GM23338 (cell line): ENCODE measurements at regions not wholly inside any gene's neighbourhood (a gene's known extent, or its start where the extent isn't known, plus 50 kb on each side); places are given as distances from the start of the nearest gene placed in this dataset.

Experiments
- ATAC-seq: fragments of 200-7000 bp; cut with Tn5 transposase; 3 replicates; pipeline ENCODE4 v1.9.1; 2020
- DNase-seq: peaks from one replicate; pipeline ENCODE4 v3.0.0-alpha.2; 2015; ENCODE audit warnings: low spot score
- H2AFZ ChIP-seq: fragments of 200-600 bp; sonication (generic); 2 replicates; pipeline ENCODE4 v1.8.0; 2016; ENCODE audit warnings: antibody characterized with exemption, mild to moderate bottlenecking, moderate library complexity
- H3F3A ChIP-seq: fragments of 200-600 bp; sonication (generic); replicated peaks from 2 replicates; pipeline ENCODE4 v1.8.0; 2017; ENCODE audit warnings: antibody characterized with exemption, mixed run types, low read depth
- H3K27ac ChIP-seq: fragments of 200-600 bp; sonication (generic); 2 replicates; pipeline ENCODE4 v1.6.1; 2016; ENCODE audit warnings: low read depth
- H3K27me3 ChIP-seq: fragments of 200-600 bp; sonication (generic); 2 replicates; pipeline ENCODE4 v1.8.0; 2016; ENCODE audit warnings: mild to moderate bottlenecking, mixed run types, moderate library complexity; ENCODE audit not compliant: insufficient read depth
- H3K36me3 ChIP-seq: fragments of 200-600 bp; sonication (generic); 2 replicates; pipeline ENCODE4 v1.8.0; 2016; ENCODE audit warnings: mild to moderate bottlenecking; ENCODE audit not compliant: insufficient read depth
- H3K4me1 ChIP-seq: fragments of 200-600 bp; sonication (generic); 2 replicates; pipeline ENCODE4 v1.8.0; 2016; ENCODE audit warnings: mild to moderate bottlenecking, moderate library complexity; ENCODE audit not compliant: insufficient read depth
- H3K4me2 ChIP-seq: fragments of 200-600 bp; sonication (generic); 2 replicates; pipeline ENCODE4 v1.7.1; 2017; ENCODE audit warnings: mixed run types
- H3K4me3 ChIP-seq: fragments of 200-600 bp; sonication (generic); 2 replicates; pipeline ENCODE4 v1.6.1; 2016; ENCODE audit warnings: mixed run types
- H3K79me2 ChIP-seq: fragments of 200-600 bp; sonication (generic); replicated peaks from 2 replicates; pipeline ENCODE4 v1.8.0; 2017; ENCODE audit warnings: mild to moderate bottlenecking; ENCODE audit not compliant: insufficient read depth
- H3K9me2 ChIP-seq: fragments of 200-600 bp; sonication (generic); 2 replicates; pipeline ENCODE4 v1.8.0; 2017; ENCODE audit not compliant: insufficient read depth
- H4K20me1 ChIP-seq: fragments of 200-600 bp; sonication (generic); replicated peaks from 2 replicates; pipeline ENCODE4 v1.8.0; 2017; ENCODE audit warnings: mild to moderate bottlenecking; ENCODE audit not compliant: insufficient read depth
- H3K27ac Mint-ChIP-seq: 2 replicates; pipeline ENCODE4 v1.8.0; 2020; ENCODE audit warnings: inconsistent platforms, mild to moderate bottlenecking, moderate library complexity, mixed read lengths
- H3K27me3 Mint-ChIP-seq: 3 replicates; pipeline ENCODE4 v1.8.0; 2022; ENCODE audit warnings: low read depth, mild to moderate bottlenecking, moderate library complexity, mixed read lengths, inconsistent platforms; ENCODE audit not compliant: insufficient read depth, poor library complexity
- H3K36me3 Mint-ChIP-seq: 3 replicates; pipeline ENCODE4 v1.8.0; 2021; ENCODE audit warnings: low read depth, mild to moderate bottlenecking, inconsistent platforms, moderate library complexity, mixed read lengths
- H3K4me1 Mint-ChIP-seq: 3 replicates; pipeline ENCODE4 v1.8.0; 2020; ENCODE audit warnings: mild to moderate bottlenecking, inconsistent platforms, mixed read lengths
- H3K4me3 Mint-ChIP-seq: 3 replicates; pipeline ENCODE4 v1.8.0; 2021; ENCODE audit warnings: moderate library complexity, mild to moderate bottlenecking, inconsistent platforms, mixed read lengths
- H3K9me3 Mint-ChIP-seq: 3 replicates; pipeline ENCODE4 v1.8.0; 2020; ENCODE audit warnings: moderate library complexity, mild to moderate bottlenecking, inconsistent platforms, mixed read lengths
- CREB1 ChIP-seq: fragments of 250-450 bp; sonication (Bioruptor Pico); IDR thresholded peaks from 2 replicates; pipeline ENCODE4 v1.5.0; 2020; ENCODE audit warnings: low read depth, mild to moderate bottlenecking, moderate library complexity
- ETS1 ChIP-seq: IDR thresholded peaks from 2 replicates; pipeline ENCODE4 v1.6.1; 2016; ENCODE audit warnings: antibody characterized with exemption
- EZH2 ChIP-seq: fragments of 200-600 bp; sonication (generic); IDR thresholded peaks from one replicate; pipeline ENCODE4 v1.8.0; 2017; ENCODE audit warnings: antibody characterized with exemption, mild to moderate bottlenecking, low read depth; ENCODE audit not compliant: unreplicated experiment
- JUNB ChIP-seq: IDR thresholded peaks from one replicate; pipeline ENCODE4 v1.6.1; 2016; ENCODE audit warnings: antibody characterized with exemption; ENCODE audit not compliant: unreplicated experiment
- NANOG ChIP-seq: IDR thresholded peaks from 2 replicates; pipeline ENCODE4 v1.6.1; 2016; ENCODE audit warnings: antibody characterized with exemption, borderline replicate concordance
- POLR2AphosphoS5 ChIP-seq: IDR thresholded peaks from 2 replicates; pipeline ENCODE4 v1.6.1; 2016; ENCODE audit warnings: antibody characterized with exemption, low read depth
- REST ChIP-seq: IDR thresholded peaks from one replicate; pipeline ENCODE4 v1.6.1; 2018; ENCODE audit warnings: antibody characterized with exemption; ENCODE audit not compliant: unreplicated experiment
- STAT1 ChIP-seq: IDR thresholded peaks from one replicate; pipeline ENCODE4 v1.6.1; 2016; ENCODE audit warnings: antibody characterized with exemption; ENCODE audit not compliant: unreplicated experiment
- ZNF331 ChIP-seq: fragments of 250-450 bp; sonication (Bioruptor Pico); IDR thresholded peaks from 2 replicates; pipeline ENCODE4 v1.5.0; 2020; ENCODE audit warnings: low read depth, mild to moderate bottlenecking, moderate library complexity
- ZNF462 ChIP-seq: fragments of 250-450 bp; sonication (Bioruptor Pico); IDR thresholded peaks from 2 replicates; pipeline ENCODE4 v1.5.0; 2020; ENCODE audit warnings: mild to moderate bottlenecking, moderate library complexity

- no peak for ATAC-seq
- TF ChIP-seq CREB1 (CRISPR knock-in tag): no peak
- no peak for TF ChIP-seq ZNF462 (CRISPR knock-in tag)
- TF ChIP-seq EZH2: no peak
- TF ChIP-seq POLR2AphosphoS5: no peak
- no peak for TF ChIP-seq REST
- no peak for TF ChIP-seq JUNB
- TF ChIP-seq ZNF331 (CRISPR knock-in tag): no peak
- TF ChIP-seq STAT1: no peak
- no peak for TF ChIP-seq ETS1
- no peak for TF ChIP-seq NANOG
- H3K36me3 Mint-ChIP-seq: no peaks in the 10 kb centered on the region
- peaks cover 20% of the 10 kb centered on the region; the same call in 2 of the 3 replicates for H3K9me3 Mint-ChIP-seq
- DNase-seq: no peak
- H4K20me1 ChIP-seq: no peaks in the 10 kb centered on the region
- H3K9me2 ChIP-seq: 0 out of 2 replicates have a peak, but pooled peaks cover 2% of the 10 kb centered on the region
- H3K27me3 ChIP-seq: no peaks in the 10 kb centered on the region
- no peaks in the 10 kb centered on the region for H3K79me2 ChIP-seq
- H3K4me1 ChIP-seq: no peaks in the 10 kb centered on the region
- no peaks in the 10 kb centered on the region for H3F3A ChIP-seq
- no peak overlapping the region for H2AFZ ChIP-seq
- H3K4me1 Mint-ChIP-seq: no peaks in the 10 kb centered on the region
- no peaks in the 10 kb centered on the region for H3K27me3 Mint-ChIP-seq
- no peak overlapping the region for H3K4me3 Mint-ChIP-seq
- no peak overlapping the region for H3K27ac ChIP-seq
- H3K4me3 ChIP-seq: no peak overlapping the region
- H3K36me3 ChIP-seq: no peaks in the 10 kb centered on the region
- H3K27ac Mint-ChIP-seq: no peak overlapping the region
- H3K4me2 ChIP-seq: no peak overlapping the region
Measured at GRCh38 chr5:56389261-56389660, 156.1 kb upstream of the ANKRD55 start.
